ENCODE measurements at regions not wholly inside any gene's neighbourhood (a gene's known extent, or its start where the extent isn't known, plus 50 kb on each side); places are given as distances from the start of the nearest gene placed in this dataset.

DNA sequence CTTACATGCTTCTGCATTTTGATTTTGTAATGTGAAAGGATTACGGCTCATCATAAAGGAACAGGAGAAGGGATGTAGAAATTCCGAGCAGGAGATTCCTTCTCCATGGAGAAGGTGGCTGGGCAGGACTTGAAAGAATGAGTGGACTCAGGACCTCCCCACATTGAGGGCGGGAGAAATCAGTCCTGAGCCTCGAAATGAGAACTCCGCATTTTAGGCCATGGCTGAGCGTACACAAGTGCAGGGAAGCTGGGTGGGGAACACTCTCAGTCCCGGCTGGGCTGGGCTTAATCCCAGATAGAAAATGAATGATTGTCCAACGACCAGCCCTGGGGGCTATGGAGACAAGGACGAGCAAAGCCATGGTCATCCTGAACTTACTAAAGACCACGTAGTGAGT lies 402.3 kb upstream of the POU3F1 start:
- no peak for FAIRE-seq

DNA sequence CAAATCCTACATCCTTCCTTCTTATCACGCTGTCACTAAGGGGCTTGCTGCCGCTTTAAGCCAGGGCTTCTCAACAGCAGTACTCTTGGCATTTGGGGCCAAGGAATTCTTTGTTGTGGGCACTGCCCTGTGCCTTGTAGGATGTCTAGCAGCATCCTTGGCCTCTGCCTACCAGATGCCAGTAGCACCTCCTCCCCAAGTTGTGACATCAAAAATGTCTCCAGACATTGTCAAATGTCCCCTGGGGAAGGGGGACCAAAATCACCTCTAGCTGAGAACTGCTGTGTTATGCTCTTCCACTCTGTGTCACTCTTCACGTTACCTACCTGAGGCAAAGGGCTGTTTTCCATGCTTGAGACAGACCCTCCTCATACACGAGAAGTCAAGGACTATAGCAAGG lies 400.3 kb upstream of the POU3F1 start:
- no peak for DNase-seq (ENCODE audit: insufficient read length, low spot score)
- TF ChIP-seq SPI1 (IDR thresholded peaks at IDR 0.05; ENCODE audit: low read depth, low read length) (no peak), POU2F2 (IDR thresholded peaks at IDR 0.05; ENCODE audit: low read depth, low read length) (no peak), PAX5 (IDR thresholded peaks at IDR 0.05; ENCODE audit: insufficient read depth, low read length, severe bottlenecking) (no peak), TAF1 (IDR thresholded peaks at IDR 0.05; ENCODE audit: low read depth, low read length) (no peak), POLR2A (IDR thresholded peaks at IDR 0.05; ENCODE audit: low read depth, low read length) (no peak), POLR2AphosphoS5 (IDR thresholded peaks at IDR 0.05; ENCODE audit: low read depth, low read length) (no peak)
- FAIRE-seq = no peak

More for the DNA sequence above, 402.3 kb upstream of the POU3F1 start:
- TF ChIP-seq POLR2A (IDR thresholded peaks at IDR 0.05; ENCODE audit: low read depth, low read length) (no peak), PAX5 (IDR thresholded peaks at IDR 0.05; ENCODE audit: insufficient read depth, low read length, severe bottlenecking) (no peak), SPI1 (IDR thresholded peaks at IDR 0.05; ENCODE audit: low read depth, low read length) (no peak), TAF1 (IDR thresholded peaks at IDR 0.05; ENCODE audit: low read depth, low read length) (no peak), POLR2AphosphoS5 (IDR thresholded peaks at IDR 0.05; ENCODE audit: low read depth, low read length) (no peak), POU2F2 (IDR thresholded peaks at IDR 0.05; ENCODE audit: low read depth, low read length) (no peak)
- no peak for DNase-seq (ENCODE audit: insufficient read length, low spot score)

DNA sequence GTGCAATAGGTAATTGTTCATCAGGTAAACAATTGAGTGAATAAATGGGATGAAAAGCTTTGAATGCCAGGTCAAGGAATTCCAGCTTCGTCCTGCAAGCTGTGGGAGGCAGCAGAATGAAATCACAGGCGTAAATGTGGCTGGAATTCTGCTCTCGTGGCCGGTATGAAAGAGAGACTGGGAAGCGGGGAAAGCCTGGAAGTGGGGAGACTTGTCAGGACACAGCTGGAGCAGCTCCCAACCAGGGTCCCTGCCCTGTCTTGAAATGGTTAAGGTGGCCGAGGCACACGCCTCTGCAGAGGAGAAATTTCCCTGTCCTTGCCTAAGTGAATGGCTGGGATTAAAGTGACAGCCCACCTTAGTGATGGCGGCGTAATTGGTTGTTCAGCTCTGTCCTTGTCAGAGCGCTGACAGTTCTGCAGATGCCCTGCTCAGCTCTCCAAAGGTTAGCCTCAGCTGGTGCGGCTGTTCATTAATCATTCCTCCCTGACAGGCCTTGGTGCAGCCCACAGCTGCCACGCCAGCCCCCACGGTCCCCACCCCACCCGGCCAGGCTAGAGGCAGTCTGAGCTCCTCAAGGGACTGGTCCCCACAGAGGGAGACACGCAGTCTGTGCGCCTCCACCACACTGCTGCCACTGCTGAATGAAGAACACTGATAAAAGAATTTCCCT lies 398.3 kb upstream of the POU3F1 start:
- TF ChIP-seq SPI1 (IDR thresholded peaks at IDR 0.05; ENCODE audit: low read depth, low read length) (no peak), TAF1 (IDR thresholded peaks at IDR 0.05; ENCODE audit: low read depth, low read length) (no peak)
- DNase-seq (ENCODE audit: insufficient read length, low spot score) = no peak
- no peak for FAIRE-seq

DNA sequence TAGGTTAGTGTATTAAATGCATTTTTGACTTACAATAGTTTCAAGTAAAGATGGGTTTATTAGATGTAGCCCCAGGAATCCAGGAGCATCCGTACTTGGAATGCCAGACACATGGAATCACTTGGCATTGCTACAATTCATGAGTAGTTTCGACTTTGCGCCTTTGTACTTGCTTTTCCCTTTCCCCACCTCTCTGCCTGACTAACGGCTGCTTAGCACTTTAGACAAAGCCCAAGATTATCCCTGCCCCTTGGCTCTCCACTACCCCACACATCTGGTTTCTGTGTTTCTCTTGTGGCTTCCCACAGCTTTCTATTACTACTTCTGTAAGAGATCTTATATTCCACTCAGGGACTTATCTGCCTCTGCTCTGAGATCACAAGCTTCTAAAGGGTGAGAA lies 397.7 kb upstream of the POU3F1 start:
- DNase-seq (ENCODE audit: insufficient read length, low spot score) (no peak), FAIRE-seq (no peak)
- TF ChIP-seq PAX5 (IDR thresholded peaks at IDR 0.05; ENCODE audit: insufficient read depth, low read length, severe bottlenecking) = no peak
- TF ChIP-seq POU2F2 (IDR thresholded peaks at IDR 0.05; ENCODE audit: low read depth, low read length) = no peak

GRCh38 chr1:38440402-38440801 lies 393.8 kb upstream of the POU3F1 start:
- TF ChIP-seq TAF1 (IDR thresholded peaks at IDR 0.05; ENCODE audit: low read depth, low read length) = no peak
- no peak for TF ChIP-seq SPI1 (IDR thresholded peaks at IDR 0.05; ENCODE audit: low read depth, low read length)
- no peak for TF ChIP-seq POLR2AphosphoS5 (IDR thresholded peaks at IDR 0.05; ENCODE audit: low read depth, low read length)
- TF ChIP-seq PAX5 (IDR thresholded peaks at IDR 0.05; ENCODE audit: insufficient read depth, low read length, severe bottlenecking) = no peak
- no peak for TF ChIP-seq POLR2A (IDR thresholded peaks at IDR 0.05; ENCODE audit: low read depth, low read length)
- no peak for TF ChIP-seq POU2F2 (IDR thresholded peaks at IDR 0.05; ENCODE audit: low read depth, low read length)
- peak; percentile 13 for FAIRE-seq

GRCh38 chr1:38436749-38437148 lies 390.2 kb upstream of the POU3F1 start:
- TF ChIP-seq POLR2AphosphoS5 (IDR thresholded peaks at IDR 0.05; ENCODE audit: low read depth, low read length) = no peak
- FAIRE-seq (no peak), DNase-seq (ENCODE audit: insufficient read length, low spot score) (no peak)

More at GRCh38 chr1:38440402-38440801, 393.8 kb upstream of the POU3F1 start:
- DNase-seq (ENCODE audit: insufficient read length, low spot score) = no peak

- DNase-seq (ENCODE audit: insufficient read length, low spot score) (no peak), FAIRE-seq (no peak)
- TF ChIP-seq POLR2AphosphoS5 (IDR thresholded peaks at IDR 0.05; ENCODE audit: low read depth, low read length) (no peak), POU2F2 (IDR thresholded peaks at IDR 0.05; ENCODE audit: low read depth, low read length) (no peak), POLR2A (IDR thresholded peaks at IDR 0.05; ENCODE audit: low read depth, low read length) (no peak), TAF1 (IDR thresholded peaks at IDR 0.05; ENCODE audit: low read depth, low read length) (no peak), PAX5 (IDR thresholded peaks at IDR 0.05; ENCODE audit: insufficient read depth, low read length, severe bottlenecking) (no peak), SPI1 (IDR thresholded peaks at IDR 0.05; ENCODE audit: low read depth, low read length) (no peak)
Measured at GRCh38 chr1:38436006-38436405, 389.4 kb upstream of the POU3F1 start.

DNA sequence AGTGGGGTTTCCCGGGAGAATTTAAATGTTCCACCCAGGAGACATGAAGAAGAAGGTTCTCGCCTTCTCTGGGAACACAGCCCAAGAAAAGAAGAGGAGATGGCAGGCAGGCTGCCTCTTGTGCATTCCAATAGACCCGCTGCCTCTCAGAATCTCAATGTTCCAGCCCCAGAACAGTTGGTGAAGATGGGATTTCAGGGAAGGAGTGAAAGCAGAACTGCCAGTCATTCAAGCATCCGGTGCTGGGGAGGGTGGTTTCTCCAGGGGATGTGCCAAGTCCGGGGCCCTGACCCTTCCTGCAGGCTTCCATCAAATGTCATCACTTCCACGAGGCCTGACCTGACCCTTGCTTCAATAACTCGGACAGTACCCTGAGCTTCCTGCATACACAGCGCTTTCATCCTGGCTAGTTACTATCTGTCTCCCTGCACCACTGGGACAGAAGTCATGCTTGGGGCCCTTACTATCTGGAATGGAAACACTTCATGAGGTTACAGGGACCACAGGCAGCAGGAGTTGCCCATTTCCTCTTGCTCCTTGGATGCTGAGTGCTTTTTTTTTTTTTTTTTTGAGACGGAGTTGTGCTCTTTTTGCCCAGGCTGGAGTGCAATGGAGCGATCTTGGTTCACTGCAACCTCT lies 386.6 kb upstream of the POU3F1 start:
- TF ChIP-seq POU2F2 (IDR thresholded peaks at IDR 0.05; ENCODE audit: low read depth, low read length) (no peak), PAX5 (IDR thresholded peaks at IDR 0.05; ENCODE audit: insufficient read depth, low read length, severe bottlenecking) (no peak), POLR2A (IDR thresholded peaks at IDR 0.05; ENCODE audit: low read depth, low read length) (no peak)
- FAIRE-seq (no peak), DNase-seq (ENCODE audit: insufficient read length, low spot score) (no peak)

GRCh38 chr1:38431535-38432376 lies 385.2 kb upstream of the POU3F1 start:
- FAIRE-seq (no peak), DNase-seq (ENCODE audit: insufficient read length, low spot score) (no peak)
- TF ChIP-seq POLR2A (IDR thresholded peaks at IDR 0.05; ENCODE audit: low read depth, low read length) (no peak), PAX5 (IDR thresholded peaks at IDR 0.05; ENCODE audit: insufficient read depth, low read length, severe bottlenecking) (no peak)

GRCh38 chr1:38430949-38431348 lies 384.4 kb upstream of the POU3F1 start:
- FAIRE-seq (no peak), DNase-seq (ENCODE audit: insufficient read length, low spot score) (no peak)
- TF ChIP-seq PAX5 (IDR thresholded peaks at IDR 0.05; ENCODE audit: insufficient read depth, low read length, severe bottlenecking) (no peak), POU2F2 (IDR thresholded peaks at IDR 0.05; ENCODE audit: low read depth, low read length) (no peak), TAF1 (IDR thresholded peaks at IDR 0.05; ENCODE audit: low read depth, low read length) (no peak), POLR2A (IDR thresholded peaks at IDR 0.05; ENCODE audit: low read depth, low read length) (no peak), POLR2AphosphoS5 (IDR thresholded peaks at IDR 0.05; ENCODE audit: low read depth, low read length) (no peak), SPI1 (IDR thresholded peaks at IDR 0.05; ENCODE audit: low read depth, low read length) (no peak)

Measured in GM12891 (cell line).